HG02981 (cell line): ENCODE measurements at regions not wholly inside any gene's neighbourhood (a gene's known extent, or its start where the extent isn't known, plus 50 kb on each side); places are given as distances from the start of the nearest gene placed in this dataset.

Experiments
- ATAC-seq: cut with Tn5 transposase; IDR thresholded peaks from one replicate; pipeline ENCODE4 v1.9.1; 2021; ENCODE audit warnings: mild to moderate bottlenecking, moderate library complexity; ENCODE audit not compliant: unreplicated experiment

- ATAC-seq = no peak
Observed at GRCh38 chr10:78968300-78968942, 100.3 kb upstream of the ZMIZ1 start.

DNA sequence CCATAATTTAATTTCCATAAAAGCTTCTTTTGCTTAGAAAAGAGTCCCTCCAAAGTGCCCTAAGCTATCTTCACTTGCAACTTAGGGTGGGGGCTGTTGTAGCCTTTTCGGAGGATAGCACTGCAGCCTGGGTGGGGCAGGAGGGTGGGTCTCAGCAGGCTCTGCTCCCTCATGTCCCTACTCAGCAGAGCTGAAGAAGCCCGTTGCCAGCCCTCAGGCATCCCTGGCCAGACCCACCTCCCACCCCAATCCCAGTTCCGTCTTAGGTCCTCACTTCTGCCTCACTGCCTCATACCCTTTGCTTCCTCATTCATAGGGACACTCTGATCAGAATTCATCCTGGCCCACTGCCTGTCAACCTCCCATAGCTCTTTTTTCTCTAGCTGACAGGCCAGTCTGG is 99.8 kb upstream of the ZMIZ1 start:
- no peak for ATAC-seq

GRCh38 chr10:78969719-78970118 is 99.0 kb upstream of the ZMIZ1 start:
- no peak for ATAC-seq

DNA sequence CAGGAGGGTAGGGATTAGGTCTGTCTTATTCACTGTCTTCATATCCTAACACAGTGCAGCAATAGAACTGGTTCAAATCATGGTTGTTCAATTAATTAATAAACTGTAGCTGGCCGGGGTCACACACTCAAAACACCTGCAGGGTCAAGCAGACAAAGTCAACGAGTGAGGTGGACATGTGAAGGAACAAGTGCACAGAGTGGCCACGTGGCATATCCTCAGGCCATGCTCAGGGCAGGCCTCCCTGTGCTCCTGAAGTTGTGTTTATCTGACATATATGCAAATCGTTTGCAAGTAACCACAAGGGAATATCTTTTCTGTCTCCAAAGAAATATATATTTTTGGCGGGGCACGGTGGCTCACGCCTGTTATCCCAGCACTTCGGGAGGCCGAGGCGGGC is 98.5 kb upstream of the ZMIZ1 start:
- no peak for ATAC-seq

- ATAC-seq = no peak
Observed at GRCh38 chr10:78971094-78971682, 97.6 kb upstream of the ZMIZ1 start.

DNA sequence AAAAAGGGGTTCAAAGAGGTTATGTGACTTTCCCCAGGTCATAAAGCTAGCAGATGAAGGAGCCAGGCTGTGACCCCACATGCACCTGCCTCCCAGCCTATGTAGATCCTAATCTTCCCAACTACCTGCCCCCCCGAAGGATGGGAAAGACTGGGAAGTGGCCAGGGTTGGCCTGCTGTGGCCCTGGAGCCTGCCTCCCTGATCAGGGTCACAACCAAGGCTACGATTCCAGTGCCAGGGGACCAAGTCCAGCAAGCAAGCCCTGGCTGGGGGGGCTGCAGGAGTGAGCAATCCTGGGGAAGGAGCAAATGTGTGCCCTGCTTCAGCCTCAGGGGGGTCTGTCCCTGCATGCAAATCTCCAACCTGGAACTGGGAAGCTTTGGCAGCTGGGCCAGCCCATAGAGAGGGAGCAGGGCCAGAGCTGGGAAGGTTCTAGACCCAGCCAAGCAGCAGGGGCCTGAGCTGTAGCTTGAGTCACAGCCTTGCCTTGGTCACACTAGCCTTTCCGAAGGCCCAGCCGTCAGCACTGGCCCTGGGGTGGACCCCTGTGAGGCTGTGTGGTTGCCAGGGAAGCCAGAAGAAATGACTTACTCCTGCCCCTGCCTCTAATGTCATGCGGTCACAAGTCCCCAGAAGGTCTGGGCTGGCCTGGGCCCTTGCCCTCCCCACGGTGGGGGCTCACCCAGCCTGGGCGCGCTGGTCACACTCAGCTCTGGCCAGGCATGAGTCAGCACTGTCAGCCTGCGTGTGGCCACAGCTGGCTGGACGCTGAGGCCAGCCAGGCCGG is 96.4 kb upstream of the ZMIZ1 start:
- no peak for ATAC-seq

GRCh38 chr10:78972947-78973900 is 95.5 kb upstream of the ZMIZ1 start:
- ATAC-seq = peak; percentile 91

GRCh38 chr10:78973901-78974616 is 94.7 kb upstream of the ZMIZ1 start:
- peak; percentile 29 for ATAC-seq

DNA sequence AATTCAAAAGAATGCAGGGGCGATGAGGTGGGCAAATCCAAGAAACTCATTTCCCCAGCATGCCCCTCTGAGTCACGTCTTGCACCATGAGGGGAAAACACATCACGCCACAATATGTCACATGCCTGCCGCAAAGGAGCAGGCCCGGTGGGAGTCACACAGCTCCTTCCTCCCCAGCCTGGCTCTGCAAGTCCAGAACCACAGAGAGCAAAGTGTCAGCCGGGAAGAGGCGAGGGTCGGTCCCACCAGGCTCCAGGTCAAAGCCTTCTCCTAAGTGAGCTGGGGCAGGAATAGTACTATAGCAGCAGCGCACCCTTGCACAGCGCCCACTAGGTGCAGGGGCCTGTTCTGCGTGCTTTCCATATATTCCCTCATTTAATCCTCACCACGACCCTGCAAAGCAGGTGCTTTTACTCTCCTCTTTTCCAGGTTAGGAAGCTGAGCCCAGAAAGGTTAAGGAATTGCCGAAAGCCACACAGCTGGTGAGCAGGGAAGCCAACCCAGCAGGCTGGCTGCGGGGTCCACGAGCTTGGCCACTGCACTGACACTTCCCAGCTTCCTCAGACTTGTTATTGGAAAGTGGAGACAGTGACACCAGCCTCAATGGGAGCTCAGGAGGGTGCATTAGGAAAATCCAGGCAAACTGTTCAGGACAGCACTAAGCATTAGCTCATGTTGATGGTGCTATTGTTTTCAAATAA is 94.0 kb upstream of the ZMIZ1 start:
- ATAC-seq = no peak

GRCh38 chr10:78975926-78976325 is 92.8 kb upstream of the ZMIZ1 start:
- no peak for ATAC-seq

DNA sequence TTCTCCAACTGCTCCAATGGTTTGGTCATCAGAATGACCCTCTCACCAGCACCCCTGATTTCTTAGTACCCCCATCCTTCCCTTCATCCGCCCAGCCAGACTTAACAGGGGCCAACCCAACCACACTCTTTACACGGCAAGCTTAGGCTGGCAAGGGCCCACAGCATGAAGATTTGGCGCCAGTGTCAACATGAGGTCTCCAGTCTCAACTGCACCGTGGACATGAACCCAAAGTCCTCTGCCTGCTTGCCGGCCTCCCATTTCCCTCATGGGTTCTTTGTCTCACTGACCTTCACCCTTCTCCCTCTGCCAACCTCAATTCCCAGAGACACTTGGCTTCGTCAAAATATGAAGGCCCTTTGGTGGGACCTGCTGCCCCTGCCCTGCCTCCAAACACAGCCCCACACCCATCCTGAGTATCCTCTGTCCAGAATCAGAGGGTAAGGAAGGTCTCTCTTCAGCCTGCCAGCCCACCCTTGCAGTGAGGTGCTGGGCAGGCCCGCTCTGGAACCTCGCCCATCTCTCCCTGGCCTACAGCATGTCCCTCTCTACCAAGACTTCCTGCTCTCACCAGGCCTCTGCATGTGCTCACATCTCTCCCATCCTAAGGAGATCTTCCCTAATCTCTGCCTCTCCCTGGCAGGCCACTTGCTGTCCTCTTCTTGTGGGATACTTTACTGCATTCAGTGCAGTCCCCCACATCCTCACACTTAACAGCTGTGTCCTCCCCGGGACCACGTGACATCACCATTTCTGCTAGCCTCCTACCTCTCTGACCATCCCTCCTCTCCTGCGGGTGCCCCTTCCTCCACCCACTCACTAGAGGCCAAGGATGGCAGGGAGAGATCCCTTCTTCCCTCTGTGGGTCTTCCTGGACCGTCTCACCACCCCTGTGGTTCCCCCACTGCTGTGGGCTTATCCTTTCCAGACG is 91.7 kb upstream of the ZMIZ1 start:
- no peak for ATAC-seq

DNA sequence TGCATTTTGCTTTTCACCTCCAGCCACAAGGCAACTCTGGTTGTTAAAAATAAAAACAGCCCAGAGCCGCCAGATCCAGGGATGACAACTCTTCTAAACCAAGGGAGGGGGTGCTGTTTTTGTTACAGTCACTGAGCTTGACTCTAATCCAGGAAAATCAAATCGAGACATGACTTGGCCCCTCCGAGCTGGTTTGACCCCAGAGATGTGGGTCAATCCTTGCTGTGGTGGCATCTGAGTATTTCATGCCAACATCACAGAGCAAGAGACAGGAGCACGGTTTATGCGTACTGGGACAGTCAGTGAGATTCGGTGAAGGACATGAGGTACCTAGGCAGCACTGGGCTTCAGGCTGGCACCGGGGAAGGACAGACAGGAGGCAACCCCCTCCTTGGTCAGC is 88.8 kb upstream of the ZMIZ1 start:
- no peak for ATAC-seq

GRCh38 chr10:78980354-78980753 is 88.4 kb upstream of the ZMIZ1 start:
- ATAC-seq = no peak

- ATAC-seq = no peak
Observed at GRCh38 chr10:78980815-78981214, 88.0 kb upstream of the ZMIZ1 start.

GRCh38 chr10:78981257-78981969 is 87.4 kb upstream of the ZMIZ1 start:
- peak; percentile 71 for ATAC-seq

GRCh38 chr10:78981970-78982281 is 86.8 kb upstream of the ZMIZ1 start:
- no peak for ATAC-seq

- ATAC-seq = no peak
Observed at GRCh38 chr10:78982726-78983125, 86.0 kb upstream of the ZMIZ1 start.

GRCh38 chr10:78983608-78984007 is 85.2 kb upstream of the ZMIZ1 start:
- ATAC-seq = no peak
